GM18505 (cell line): ENCODE measurements at regions not wholly inside any gene's neighbourhood (a gene's known extent, or its start where the extent isn't known, plus 50 kb on each side); places are given as distances from the start of the nearest gene placed in this dataset.

Experiments used
- ATAC-seq: cut with Tn5 transposase; IDR thresholded peaks from one replicate; pipeline ENCODE4 v1.9.1; 2021; ENCODE audit not compliant: unreplicated experiment
- POLR2A ChIP-seq: IDR thresholded peaks from 4 replicates; pipeline ENCODE4 v1.6.1; 2011; ENCODE audit warnings: borderline replicate concordance; ENCODE audit not compliant: insufficient read depth, insufficient read length; ENCODE audit errors: extremely low read depth

- TF ChIP-seq POLR2A = no peak
- ATAC-seq = no peak
Observed at GRCh38 chr2:215773728-215774127, 239.6 kb downstream of the MREG start.

- no peak for TF ChIP-seq POLR2A
- ATAC-seq = no peak
Observed at GRCh38 chr2:215772634-215773563, 240.5 kb downstream of the MREG start.

- no peak for TF ChIP-seq POLR2A
- ATAC-seq = no peak
Observed at GRCh38 chr2:215772003-215772402, 241.3 kb downstream of the MREG start.

- no peak for ATAC-seq
- TF ChIP-seq POLR2A = no peak
Observed at GRCh38 chr2:215771241-215771640, 242.1 kb downstream of the MREG start.

GRCh38 chr2:215770668-215771067, 242.7 kb downstream of the MREG start:
- no peak for TF ChIP-seq POLR2A
- ATAC-seq = no peak

GRCh38 chr2:215769246-215769645, 244.1 kb downstream of the MREG start:
- ATAC-seq = no peak
- no peak for TF ChIP-seq POLR2A

GRCh38 chr2:215767625-215768024, 245.7 kb downstream of the MREG start:
- ATAC-seq = no peak
- TF ChIP-seq POLR2A = no peak

- no peak for TF ChIP-seq POLR2A
- ATAC-seq = no peak
Observed at GRCh38 chr2:215765729-215766360, 247.5 kb downstream of the MREG start.

GRCh38 chr2:215764441-215765048, 248.8 kb downstream of the MREG start:
- TF ChIP-seq POLR2A = no peak
- no peak for ATAC-seq

- TF ChIP-seq POLR2A = no peak
- ATAC-seq = no peak
Observed at GRCh38 chr2:215760557-215760956, 252.8 kb downstream of the MREG start.

GRCh38 chr2:215760091-215760490, 253.3 kb downstream of the MREG start:
- TF ChIP-seq POLR2A = no peak
- ATAC-seq = no peak

GRCh38 chr2:215758691-215759090, 254.7 kb downstream of the MREG start:
- TF ChIP-seq POLR2A = no peak
- ATAC-seq = no peak

GRCh38 chr2:215756346-215756730, 257.0 kb downstream of the MREG start:
- no peak for TF ChIP-seq POLR2A
- ATAC-seq = no peak
